ENCODE measurements at regions not wholly inside any gene's neighbourhood (a gene's known extent, or its start where the extent isn't known, plus 50 kb on each side); places are given as distances from the start of the nearest gene placed in this dataset.

DNA sequence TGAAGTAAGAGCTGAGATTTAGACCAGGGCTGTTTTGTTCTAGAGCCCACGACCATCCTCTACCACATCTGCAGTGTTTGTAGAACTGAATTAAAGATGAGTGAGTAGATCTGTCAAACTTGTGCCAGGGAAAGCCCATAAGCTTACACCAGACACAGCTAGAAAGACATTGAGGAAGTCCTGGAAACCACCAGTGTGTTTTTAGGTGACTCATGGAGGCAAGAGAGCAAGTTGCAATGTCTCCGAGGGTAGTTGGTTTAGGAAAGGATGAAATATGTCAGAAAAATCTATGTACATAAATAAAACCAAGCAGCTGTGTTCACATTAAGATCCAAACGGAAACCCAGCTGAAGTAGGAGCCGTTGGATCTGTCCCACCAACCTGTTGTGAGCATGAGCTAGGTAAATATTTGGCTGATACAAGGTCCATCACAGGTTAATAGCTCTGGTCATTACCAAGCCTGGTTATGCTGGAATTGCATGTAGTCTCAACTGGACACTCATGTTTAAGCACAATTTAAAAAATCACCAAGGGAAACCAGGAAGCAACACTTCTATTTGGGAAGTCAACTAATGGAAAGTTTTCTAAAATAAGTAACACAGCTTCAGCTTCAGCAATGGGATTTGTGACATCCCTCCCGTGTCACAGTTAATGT is 49.9 kb upstream of the PLEKHG3 start:
- TF ChIP-seq EZH2 (IDR thresholded peaks at IDR 0.05; ENCODE audit: insufficient read depth, poor library complexity, severe bottlenecking): no peak
- TF ChIP-seq EZH2phosphoT487 (IDR thresholded peaks at IDR 0.05; ENCODE audit: insufficient read depth, low read depth): no peak

All from GM23248 (cell line).